BJ (cell line): ENCODE measurements at regions not wholly inside any gene's neighbourhood (a gene's known extent, or its start where the extent isn't known, plus 50 kb on each side); places are given as distances from the start of the nearest gene placed in this dataset.

Experiments used
- CTCF ChIA-PET: fragments of 350-600 bp; formaldehyde crosslinking; extraction: SDS; loops from one replicate; lab custom pipeline; 2021; ENCODE audit warnings: antibody characterized with exemption, inconsistent platforms; lab: Yijun Ruan, JAX
- POLR2A ChIA-PET: fragments of 300-600 bp; sonication (Branson Sonifier 250); formaldehyde crosslinking; extraction: SDS; loops from one replicate; lab custom pipeline; 2021; ENCODE audit warnings: antibody characterized with exemption; lab: Charles Lee
- DNase-seq: peaks from one replicate; pipeline ENCODE4 v3.0.0-alpha.2; 2011; ENCODE audit warnings: low read depth
- H3K27me3 ChIP-seq: 2 replicates; pipeline ENCODE4 v1.6.0; 2011; ENCODE audit warnings: low read length; ENCODE audit not compliant: control insufficient read depth, insufficient read depth
- H3K36me3 ChIP-seq: 2 replicates; pipeline ENCODE4 v1.5.1; 2011; ENCODE audit warnings: low read length; ENCODE audit not compliant: control insufficient read depth, insufficient read depth
- H3K4me3 ChIP-seq: 2 replicates; pipeline ENCODE4 v1.5.1; 2011; ENCODE audit warnings: low read depth, mild to moderate bottlenecking, control low read depth, low read length
- TF ChIP-seq, protein P1 (sequence below): IDR thresholded peaks from 2 replicates; pipeline ENCODE4 v1.5.1; 2011; ENCODE audit warnings: low read depth, mild to moderate bottlenecking, control low read depth, inconsistent platforms, low read length, moderate library complexity; ENCODE audit not compliant: insufficient read depth

DNA sequence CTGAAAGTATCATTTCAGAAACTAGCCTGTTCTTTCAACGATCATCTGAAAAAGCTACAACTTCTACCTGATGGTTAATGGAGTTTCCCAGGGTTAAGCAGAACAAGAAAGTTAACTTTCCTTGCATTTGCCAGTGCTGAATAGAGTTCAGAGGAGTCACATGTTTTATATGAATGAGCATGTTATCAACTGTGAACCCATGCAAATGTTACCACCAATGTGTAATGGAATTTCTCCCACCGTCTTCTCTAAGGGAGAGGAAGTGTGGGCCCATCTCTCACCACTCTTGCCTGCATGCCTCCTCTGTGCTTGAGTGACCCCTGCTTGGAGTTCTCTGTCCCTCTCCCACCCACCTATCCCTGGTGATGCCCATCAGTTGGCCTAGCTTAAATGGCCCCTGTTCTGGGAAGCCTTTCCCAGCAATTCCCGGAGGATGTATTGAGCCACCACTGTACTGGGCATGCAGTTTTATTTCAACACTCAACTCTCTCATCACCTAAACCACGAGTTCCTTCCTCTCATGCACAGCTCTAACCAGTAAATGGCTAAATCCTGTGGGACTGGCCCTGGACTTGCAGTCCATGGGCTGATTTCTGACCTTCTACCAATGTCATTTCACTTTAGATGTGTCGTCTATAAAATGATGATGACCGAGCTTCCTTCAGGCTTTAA, 159.8 kb downstream of the RPAP3 start:
- ChIA-PET POLR2A (interaction anchor here (0.8 kb wide), 1 partner anchor 11 kb away, joined by 4 read pairs; no protein-coding TSS in a partner anchor), CTCF (interaction anchor here (0.7 to 2.8 kb wide), 8 partner anchors 8 to 514 kb away, joined by 3 to 8 read pairs (median 5); no protein-coding TSS in a partner anchor)
- Histone ChIP-seq H3K4me3 (no peak overlapping the region), H3K27me3 (peaks cover 3% of the 10 kb centered on the region), H3K36me3 (no peaks in the 10 kb centered on the region)
- no peak for DNase-seq
- TF ChIP-seq, protein P1, sequence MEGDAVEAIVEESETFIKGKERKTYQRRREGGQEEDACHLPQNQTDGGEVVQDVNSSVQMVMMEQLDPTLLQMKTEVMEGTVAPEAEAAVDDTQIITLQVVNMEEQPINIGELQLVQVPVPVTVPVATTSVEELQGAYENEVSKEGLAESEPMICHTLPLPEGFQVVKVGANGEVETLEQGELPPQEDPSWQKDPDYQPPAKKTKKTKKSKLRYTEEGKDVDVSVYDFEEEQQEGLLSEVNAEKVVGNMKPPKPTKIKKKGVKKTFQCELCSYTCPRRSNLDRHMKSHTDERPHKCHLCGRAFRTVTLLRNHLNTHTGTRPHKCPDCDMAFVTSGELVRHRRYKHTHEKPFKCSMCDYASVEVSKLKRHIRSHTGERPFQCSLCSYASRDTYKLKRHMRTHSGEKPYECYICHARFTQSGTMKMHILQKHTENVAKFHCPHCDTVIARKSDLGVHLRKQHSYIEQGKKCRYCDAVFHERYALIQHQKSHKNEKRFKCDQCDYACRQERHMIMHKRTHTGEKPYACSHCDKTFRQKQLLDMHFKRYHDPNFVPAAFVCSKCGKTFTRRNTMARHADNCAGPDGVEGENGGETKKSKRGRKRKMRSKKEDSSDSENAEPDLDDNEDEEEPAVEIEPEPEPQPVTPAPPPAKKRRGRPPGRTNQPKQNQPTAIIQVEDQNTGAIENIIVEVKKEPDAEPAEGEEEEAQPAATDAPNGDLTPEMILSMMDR = no peak

DNA sequence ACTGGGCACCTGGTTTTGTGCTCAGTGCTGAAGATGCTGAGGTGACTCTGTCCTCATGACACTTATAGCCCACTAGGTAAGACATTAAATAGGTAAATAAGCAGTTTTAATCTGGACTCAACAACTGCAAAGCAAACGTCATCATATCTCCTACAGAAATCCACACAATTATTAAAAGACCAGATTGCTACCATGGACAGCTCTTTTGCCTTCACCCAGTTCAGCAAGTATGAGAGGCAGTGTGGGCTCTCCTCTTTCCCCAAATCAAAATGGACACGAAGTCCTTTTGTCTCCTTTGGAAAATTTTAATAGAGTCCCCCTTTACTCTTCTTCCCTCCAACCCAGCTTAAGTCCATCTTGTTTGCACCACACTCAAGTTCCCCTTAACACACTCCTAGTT, 171.1 kb downstream of the RPAP3 start:
- CTCF ChIA-PET = no interaction called here

DNA sequence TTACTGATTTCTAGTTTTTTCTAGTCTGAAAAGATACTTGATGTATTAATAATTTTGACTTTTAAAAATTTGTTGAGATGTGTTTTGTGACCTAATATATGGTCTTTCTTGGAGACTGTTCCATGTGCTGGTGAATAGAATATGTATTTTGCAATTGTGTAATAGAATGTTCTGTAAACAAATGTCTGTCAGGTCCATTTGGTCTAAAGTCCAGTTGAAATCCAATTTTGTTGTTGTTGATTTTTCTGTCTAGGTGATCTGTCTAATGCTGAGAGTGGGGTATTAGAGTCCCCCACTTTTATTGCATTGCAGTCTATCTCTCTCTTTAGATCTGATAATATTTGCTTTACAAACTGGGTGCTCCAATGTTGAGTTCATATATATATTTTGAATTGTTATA, 175.8 kb downstream of the RPAP3 start:
- no peak for DNase-seq
- no peak overlapping the region for H3K4me3 ChIP-seq
- ChIA-PET POLR2A (no interaction called here), CTCF (no interaction called here)
- H3K27me3 ChIP-seq = no peaks in the 10 kb centered on the region
- no peaks in the 10 kb centered on the region for H3K36me3 ChIP-seq
- TF ChIP-seq, protein P1 = no peak

More for the DNA sequence above, 171.1 kb downstream of the RPAP3 start:
- POLR2A ChIA-PET = interaction anchor here (1.0 kb wide), 1 partner anchor 12 kb away, joined by 4 read pairs; no protein-coding TSS in a partner anchor
- Histone ChIP-seq H3K36me3 (no peaks in the 10 kb centered on the region), H3K27me3 (peaks cover 5% of the 10 kb centered on the region; the same call in 1 of the 2 replicates), H3K4me3 (no peak overlapping the region)
- DNase-seq = no peak
- TF ChIP-seq, protein P1 = no peak

DNA sequence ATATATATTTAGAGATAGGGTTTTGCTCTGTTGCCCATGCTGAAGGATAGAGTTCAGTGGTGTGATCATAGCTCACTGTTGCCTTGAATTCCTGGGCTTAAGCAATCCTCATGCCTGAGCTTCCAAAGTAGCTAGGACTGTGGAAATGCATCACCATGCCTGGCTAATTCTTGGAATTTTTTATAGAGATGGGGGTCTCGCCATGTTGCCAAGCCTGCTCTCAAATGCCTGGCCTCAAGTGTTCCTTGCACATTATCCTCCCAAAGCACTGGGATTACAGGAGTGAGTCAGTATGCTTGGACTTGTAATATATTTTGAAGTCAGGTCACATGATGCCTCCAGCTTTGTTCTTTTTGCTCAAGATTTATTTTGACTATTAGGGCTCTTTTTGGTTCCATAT, 178.0 kb downstream of the RPAP3 start:
- TF ChIP-seq, protein P1 = no peak
- DNase-seq = peak; percentile 62
- POLR2A ChIA-PET = interaction anchor here (0.6 kb wide), 1 partner anchor 90 kb away, joined by 3 read pairs; no protein-coding TSS in a partner anchor
- Histone ChIP-seq H3K36me3 (no peaks in the 10 kb centered on the region), H3K27me3 (no peaks in the 10 kb centered on the region), H3K4me3 (no peak overlapping the region)
- CTCF ChIA-PET = no interaction called here

DNA sequence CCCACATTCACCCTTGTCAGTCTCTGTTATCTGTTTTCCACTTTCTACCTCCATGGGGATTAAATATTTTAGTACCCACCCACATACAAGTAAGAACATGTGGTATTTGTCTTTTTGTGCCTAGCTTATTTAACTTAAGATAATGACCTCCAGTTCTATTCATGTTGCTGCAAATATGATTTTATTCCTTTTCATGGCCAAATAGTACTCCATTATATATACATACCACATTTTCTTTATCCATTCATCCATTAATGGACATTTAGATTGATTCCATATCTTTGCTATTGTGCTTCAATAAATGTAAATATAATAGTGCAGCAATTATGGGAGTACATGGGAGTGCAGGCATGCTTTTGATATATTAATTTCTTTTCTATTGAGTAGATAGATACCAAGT, 185.8 kb downstream of the RPAP3 start:
- TF ChIP-seq, protein P1 = no peak
- CTCF ChIA-PET = no interaction called here
- POLR2A ChIA-PET = no interaction called here

More for the DNA sequence above, 185.8 kb downstream of the RPAP3 start:
- H3K36me3 ChIP-seq = no peaks in the 10 kb centered on the region
- no peak for DNase-seq
- H3K4me3 ChIP-seq = no peak overlapping the region
- no peaks in the 10 kb centered on the region for H3K27me3 ChIP-seq
